GM19452 (cell line): ENCODE measurements at regions not wholly inside any gene's neighbourhood (a gene's known extent, or its start where the extent isn't known, plus 50 kb on each side); places are given as distances from the start of the nearest gene placed in this dataset.
"Not testable (repeated sequence)": the region's sequence is repeated elsewhere in the genome, so short reads cannot be mapped to it uniquely, and the experiment has no call there.

Experiments used
- ATAC-seq: cut with Tn5 transposase; IDR thresholded peaks from one replicate; pipeline ENCODE4 v1.9.1; 2021; ENCODE audit not compliant: unreplicated experiment

DNA sequence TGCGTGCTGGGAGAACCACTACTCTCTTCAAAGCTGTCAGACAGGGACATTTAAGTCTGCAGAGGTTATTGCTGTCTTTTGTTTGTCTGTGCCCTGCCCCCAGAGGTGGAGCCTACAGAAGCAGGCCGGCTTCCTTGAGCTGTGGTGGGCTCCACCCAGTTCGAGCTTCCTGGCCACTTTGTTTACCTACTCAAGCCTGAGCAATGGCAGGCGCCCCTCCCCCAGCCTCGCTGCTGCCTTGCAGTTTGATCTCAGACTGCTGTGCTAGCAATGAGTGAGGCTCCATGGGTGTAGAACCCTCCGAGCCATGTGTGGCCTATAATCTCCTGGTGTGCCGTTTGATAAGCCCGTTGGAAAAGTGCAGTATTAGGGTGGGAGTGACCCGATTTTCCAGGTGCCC, 542.5 kb upstream of the KLF4 start:
- not testable (repeated sequence) for ATAC-seq

- ATAC-seq, result not testable (repeated sequence)
Measured at GRCh38 chr9:108031221-108031620, 541.7 kb upstream of the KLF4 start.

- ATAC-seq, result not testable (repeated sequence)
Measured at GRCh38 chr9:108026718-108027117, 537.1 kb upstream of the KLF4 start.

DNA sequence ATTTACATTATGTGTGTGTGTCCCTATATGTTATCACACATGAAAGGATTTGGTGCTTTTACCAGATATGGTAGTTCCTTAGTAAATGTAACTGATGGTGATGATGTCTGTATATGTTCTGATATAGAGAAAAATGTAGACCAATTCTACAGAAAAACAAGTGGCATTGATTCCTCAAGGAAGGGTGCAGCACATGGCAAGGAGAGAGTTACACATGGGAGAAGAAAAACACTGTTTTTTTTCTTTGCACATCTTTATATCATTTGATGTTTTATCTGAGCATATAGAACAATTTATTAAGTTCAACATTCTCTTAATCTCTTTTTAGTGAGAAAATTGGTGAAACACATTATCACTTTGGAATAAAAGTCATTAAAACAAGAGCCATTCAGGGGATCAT, 535.0 kb upstream of the KLF4 start:
- no peak for ATAC-seq

DNA sequence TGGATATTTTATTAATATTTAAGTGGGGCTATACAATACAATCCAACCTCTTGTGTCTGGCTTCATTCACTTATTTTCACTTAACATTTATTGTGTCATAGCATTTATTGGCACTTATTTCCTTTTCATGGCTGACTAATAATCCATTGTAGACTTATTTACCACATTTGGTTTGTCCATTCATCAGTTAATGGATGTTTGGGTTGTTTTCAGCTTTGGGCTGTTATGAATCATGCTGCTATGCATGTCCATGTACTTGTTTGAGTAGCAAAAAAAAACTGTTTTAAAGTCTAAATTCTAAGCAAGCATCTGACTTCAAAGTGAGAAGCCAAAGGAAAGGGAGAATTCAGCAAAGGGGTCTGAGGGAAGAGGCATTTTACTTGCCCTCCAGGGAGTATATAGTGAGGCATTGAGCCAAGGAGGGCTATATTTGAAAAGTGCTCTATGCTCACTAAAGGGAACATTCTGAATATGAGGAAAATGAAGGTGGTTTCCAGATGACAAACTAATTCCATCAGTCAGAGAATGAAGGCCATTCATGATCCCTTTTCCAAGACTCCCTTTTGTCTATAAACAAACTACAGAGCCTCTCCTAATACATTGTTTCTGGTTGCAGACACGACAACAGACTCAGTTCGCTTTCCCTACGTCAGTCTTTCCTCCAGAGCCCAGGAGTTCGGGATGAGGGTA, 532.8 kb upstream of the KLF4 start:
- no peak for ATAC-seq

DNA sequence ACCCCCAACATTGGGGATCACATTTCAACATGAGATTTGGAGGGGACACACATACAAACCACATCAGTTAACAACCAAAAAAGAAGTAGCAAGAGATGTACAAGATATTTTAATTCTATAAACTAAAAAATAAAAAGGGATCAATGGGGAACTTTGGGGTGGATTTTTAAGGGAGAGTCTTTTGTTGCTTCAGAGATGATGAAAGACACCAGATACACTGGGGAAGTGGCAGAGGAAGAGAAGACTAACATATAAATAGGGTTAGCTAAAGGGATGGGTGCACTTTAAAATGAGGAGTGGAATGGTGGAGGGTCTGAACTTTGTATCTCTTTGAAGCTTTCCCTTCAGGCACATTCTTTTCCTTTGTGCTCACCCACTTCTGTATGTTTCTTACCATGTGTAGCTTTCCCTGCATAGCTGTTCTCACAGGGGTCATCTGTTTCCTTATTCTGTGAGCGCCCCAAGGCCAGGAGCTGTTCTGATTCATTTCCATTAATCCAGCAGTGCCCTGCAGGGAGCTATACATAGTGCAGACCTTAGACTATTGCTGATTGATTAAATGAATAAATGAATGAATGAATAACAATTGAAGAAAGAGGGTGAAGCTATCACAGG, 531.6 kb upstream of the KLF4 start:
- ATAC-seq, result no peak

- ATAC-seq, result no peak
Measured at GRCh38 chr9:108019821-108020220, 530.3 kb upstream of the KLF4 start.

GRCh38 chr9:108017671-108018070, 528.1 kb upstream of the KLF4 start:
- ATAC-seq, result no peak

DNA sequence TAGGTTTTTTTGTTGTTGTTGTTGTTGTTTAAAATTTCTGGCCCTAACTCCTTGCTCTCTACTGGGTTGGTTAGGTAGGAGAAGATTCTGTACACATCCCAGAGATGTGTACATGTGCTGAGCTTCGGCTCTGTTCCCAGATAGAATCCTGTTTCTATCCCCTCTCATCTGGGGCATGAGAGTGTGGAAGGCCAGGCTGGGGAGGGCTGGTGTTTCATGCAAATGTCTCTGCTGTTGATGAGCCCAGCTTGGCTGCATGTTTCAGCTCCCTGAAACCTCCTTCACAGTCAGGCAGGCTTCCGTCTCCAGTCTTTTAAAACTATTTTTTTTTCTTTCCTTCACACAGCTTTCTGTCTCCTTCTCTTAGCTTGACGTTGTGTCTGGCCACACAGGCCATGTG, 526.9 kb upstream of the KLF4 start:
- no peak for ATAC-seq

DNA sequence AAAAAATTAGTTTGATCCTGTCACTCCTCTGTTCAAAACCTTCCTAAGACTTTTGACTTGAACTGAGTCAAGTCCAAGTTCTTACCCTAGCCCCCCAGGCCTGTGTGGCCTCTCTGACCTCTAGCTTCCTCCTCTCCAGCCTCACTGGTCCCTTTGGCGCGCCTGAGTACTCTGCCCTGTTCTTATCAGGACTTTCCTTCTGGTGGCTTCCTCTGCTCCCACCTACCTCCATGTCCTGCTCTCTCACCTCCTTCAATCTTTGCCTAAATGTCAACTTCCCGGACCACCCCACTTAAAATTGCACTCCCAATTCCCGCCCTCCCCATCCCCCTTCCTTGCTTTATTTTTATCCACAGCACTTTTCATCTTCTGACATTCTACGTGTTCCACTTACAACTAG, 526.1 kb upstream of the KLF4 start:
- no peak for ATAC-seq

- no peak for ATAC-seq
Measured at GRCh38 chr9:108014353-108014752, 524.8 kb upstream of the KLF4 start.

GRCh38 chr9:108012886-108013665, 523.5 kb upstream of the KLF4 start:
- ATAC-seq, result no peak

GRCh38 chr9:108012405-108012804, 522.8 kb upstream of the KLF4 start:
- no peak for ATAC-seq

DNA sequence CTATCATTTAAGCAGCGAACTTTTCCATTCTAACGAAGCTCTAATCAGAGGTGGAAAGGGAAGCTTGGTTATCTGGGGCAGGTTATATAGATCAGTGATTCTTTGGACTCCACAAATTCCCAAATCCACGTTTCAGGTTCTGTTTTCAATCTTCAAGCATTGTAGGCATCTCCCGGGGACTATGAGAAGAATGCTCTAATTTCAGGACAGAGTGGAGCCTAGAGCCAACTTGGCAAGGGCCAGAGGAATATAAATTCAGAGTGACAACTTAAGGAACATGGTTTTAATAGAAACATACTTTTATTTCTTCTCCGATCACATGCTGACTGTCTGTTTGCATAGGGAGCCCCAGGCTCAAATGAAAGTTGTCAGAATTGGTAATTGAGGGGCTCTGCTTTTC, 514.0 kb upstream of the KLF4 start:
- ATAC-seq, result no peak

DNA sequence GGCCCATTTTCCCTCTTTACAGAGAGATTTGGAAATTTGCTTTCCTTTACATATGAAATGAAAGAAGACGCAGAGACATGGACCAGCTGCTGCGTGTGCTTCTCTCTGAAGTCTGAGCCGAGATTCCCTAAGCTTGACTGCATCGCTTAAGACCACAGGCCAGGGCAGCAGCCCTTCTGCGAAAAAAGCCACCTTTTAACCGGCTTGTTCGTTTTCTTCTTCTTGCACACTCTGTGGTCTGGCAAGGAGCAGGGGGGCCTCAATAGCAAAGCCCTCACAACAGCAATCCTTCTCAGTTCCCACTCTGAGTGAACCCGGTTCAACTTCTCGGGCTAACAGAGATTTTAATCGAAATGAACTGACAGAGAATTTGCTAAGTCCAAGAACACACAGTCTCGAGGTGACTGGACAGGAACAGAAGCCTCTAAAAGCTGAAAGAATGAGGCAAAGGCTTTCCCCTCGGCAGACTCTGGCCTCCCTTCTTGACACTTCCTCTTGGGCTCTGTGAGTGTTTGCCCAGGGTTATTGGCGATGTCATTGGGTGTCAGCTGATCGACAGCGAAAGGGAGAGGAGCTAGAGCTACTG, 512.9 kb upstream of the KLF4 start:
- no peak for ATAC-seq

DNA sequence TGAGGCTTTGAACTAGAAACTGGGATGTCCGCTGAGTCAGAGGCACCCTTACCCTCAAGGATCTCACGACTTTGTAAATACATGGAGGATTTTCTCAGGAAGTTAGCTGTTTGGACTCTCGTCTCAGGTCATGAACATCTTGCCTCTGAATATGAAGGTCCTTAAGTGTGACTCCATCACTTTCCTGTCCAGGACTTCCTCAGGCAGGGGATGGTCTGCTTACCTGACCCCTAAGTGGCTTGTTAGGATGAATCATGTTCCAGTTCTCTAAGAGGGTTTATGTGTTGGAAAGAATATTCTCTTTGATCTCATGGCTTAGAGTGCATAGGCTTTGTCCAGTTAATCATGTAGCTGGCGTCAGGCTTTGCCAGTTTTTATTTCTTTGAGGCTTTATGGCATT, 511.7 kb upstream of the KLF4 start:
- ATAC-seq, result no peak

DNA sequence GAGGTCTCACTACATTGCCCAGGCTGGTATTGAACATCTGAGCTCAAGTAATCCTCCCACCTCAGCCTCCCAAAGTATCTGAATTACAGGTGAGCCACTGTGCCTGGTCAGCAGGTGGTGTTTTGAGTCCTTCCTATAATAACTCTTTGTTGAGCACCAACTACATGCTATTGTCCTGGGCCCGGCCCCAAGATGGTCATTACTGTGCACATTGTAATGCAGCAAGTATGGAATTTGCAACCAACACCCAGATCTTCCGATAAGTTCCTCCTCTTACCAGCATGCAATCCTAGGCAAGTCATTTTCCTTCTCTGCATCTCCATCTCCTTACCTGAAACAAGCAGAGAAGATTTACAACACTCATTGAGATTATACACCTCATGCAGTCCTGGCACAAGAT, 510.3 kb upstream of the KLF4 start:
- ATAC-seq, result no peak

GRCh38 chr9:107999011-107999410, 509.4 kb upstream of the KLF4 start:
- ATAC-seq, result no peak

DNA sequence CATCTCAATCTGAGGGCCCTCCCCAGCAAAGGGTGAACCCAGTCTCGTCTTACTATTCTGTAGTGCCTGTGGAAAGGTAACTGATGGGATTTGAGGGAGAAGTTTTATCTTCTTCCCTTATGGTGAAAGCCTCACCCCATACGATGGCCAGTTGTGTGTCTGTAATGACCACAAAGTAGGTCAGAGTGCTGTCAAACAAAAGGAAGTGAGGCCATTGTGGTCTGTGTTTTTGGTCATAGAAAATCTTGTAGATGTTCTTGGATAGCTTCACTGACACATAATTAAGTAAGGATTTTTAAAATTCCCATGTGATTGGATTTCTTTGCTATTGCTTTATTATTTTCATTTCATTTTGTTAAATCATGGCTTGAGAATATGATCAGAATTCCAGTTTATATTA, 505.1 kb upstream of the KLF4 start:
- ATAC-seq, result no peak

GRCh38 chr9:107992271-107992670, 502.7 kb upstream of the KLF4 start:
- ATAC-seq, result no peak

- no peak for ATAC-seq
Measured at GRCh38 chr9:107991581-107991980, 502.0 kb upstream of the KLF4 start.

GRCh38 chr9:107989544-107989943, 500.0 kb upstream of the KLF4 start:
- no peak for ATAC-seq
